ENCODE measurements at regions not wholly inside any gene's neighbourhood (a gene's known extent, or its start where the extent isn't known, plus 50 kb on each side); places are given as distances from the start of the nearest gene placed in this dataset.
"Not testable (repeated sequence)": the region's sequence is repeated elsewhere in the genome, so short reads cannot be mapped to it uniquely, and the experiment has no call there.

DNA sequence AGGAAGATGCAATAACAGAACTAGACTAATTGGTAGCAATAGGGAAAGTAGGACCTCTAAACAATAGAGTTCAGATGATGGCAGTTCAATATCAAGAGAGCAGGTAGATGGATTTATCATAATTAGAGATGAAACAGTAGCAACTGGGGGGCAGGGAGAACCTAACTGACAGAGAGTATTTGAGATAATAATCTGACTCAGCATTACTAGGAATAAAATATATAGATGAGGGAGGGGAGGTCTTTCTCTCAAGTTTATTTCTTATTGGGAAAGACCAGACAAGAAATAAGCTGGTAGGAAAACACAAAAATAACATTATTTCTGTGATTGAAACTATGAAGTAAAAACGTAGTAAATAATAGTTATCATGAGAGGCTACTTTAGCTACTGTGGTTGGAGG lies 1656.7 kb upstream of the B3GALT2 start:
- TF ChIP-seq, protein P1, sequence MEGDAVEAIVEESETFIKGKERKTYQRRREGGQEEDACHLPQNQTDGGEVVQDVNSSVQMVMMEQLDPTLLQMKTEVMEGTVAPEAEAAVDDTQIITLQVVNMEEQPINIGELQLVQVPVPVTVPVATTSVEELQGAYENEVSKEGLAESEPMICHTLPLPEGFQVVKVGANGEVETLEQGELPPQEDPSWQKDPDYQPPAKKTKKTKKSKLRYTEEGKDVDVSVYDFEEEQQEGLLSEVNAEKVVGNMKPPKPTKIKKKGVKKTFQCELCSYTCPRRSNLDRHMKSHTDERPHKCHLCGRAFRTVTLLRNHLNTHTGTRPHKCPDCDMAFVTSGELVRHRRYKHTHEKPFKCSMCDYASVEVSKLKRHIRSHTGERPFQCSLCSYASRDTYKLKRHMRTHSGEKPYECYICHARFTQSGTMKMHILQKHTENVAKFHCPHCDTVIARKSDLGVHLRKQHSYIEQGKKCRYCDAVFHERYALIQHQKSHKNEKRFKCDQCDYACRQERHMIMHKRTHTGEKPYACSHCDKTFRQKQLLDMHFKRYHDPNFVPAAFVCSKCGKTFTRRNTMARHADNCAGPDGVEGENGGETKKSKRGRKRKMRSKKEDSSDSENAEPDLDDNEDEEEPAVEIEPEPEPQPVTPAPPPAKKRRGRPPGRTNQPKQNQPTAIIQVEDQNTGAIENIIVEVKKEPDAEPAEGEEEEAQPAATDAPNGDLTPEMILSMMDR (IDR thresholded peaks at IDR 0.05; ENCODE audit: control insufficient read depth, insufficient read depth, low read depth, low read length, missing control alignments): no peak
- H3K4me3 ChIP-seq (ENCODE audit: control insufficient read depth, low read depth, low read length): no peak overlapping the region
- DNase-seq (ENCODE audit: low read depth): no peak

DNA sequence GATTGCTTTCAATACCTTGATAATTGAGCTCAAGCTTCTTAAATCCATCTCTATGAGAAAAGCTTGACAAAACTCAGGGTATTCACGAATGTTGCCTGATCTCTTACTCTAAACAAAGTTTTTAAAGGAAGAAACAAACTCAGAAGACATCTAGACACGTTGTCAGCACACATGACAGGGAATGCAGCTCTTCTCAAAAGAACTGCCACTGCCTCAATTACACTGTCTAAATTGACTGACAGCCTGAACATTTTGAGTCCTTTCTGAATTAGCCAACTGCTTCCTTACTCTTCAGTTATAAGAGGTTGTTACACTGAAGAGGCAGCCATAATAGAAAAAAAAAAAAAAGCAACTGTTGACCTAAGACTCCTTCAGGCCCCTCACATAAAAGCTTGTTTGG lies 1646.7 kb upstream of the B3GALT2 start:
- no peak overlapping the region for H3K4me3 ChIP-seq (ENCODE audit: control insufficient read depth, low read depth, low read length)
- no peak for DNase-seq (ENCODE audit: low read depth)
- TF ChIP-seq, protein P1 (IDR thresholded peaks at IDR 0.05; ENCODE audit: control insufficient read depth, insufficient read depth, low read depth, low read length, missing control alignments): no peak

DNA sequence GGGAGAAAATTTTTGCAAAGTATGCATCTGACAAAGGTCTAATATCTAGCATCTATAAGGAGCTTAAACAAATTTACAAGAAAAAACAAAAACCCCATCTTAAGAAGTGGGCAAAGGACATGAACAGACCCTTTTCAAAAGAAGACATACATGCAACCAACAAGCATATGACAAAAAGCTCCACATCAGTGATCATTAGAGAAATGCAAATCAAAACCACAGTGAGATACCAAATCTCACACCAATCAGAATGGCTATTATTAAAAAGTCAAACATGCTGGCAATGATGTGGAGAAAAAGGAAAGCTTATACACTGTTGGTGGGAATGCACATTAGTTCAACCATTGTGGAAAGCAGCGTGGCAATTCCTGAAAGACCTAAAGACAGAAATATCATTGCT lies 1645.2 kb upstream of the B3GALT2 start:
- not testable (repeated sequence) for DNase-seq (ENCODE audit: low read depth); H3K4me3 ChIP-seq (ENCODE audit: control insufficient read depth, low read depth, low read length)

DNA sequence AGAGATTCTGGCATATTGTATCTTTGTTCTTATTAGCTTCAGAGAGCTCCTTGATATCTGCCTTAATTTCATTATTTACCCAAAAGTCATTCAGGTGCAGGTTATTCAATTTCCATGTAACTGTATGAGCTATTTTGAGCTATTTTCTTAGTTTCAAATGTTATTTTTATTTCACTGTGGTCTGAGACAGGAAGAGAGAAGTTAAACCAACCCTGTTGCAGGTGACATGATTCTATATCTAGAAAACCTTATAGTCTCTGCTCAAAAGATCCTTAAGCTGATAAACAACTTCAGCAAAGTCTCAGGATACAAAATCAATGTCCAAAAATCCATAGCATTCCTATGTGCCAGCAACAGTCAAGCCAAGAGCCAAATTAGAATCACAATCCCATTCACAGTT lies 1644.0 kb upstream of the B3GALT2 start:
- no peak overlapping the region for H3K4me3 ChIP-seq (ENCODE audit: control insufficient read depth, low read depth, low read length)
- DNase-seq (ENCODE audit: low read depth): no peak
- TF ChIP-seq, protein P1 (IDR thresholded peaks at IDR 0.05; ENCODE audit: control insufficient read depth, insufficient read depth, low read depth, low read length, missing control alignments): no peak

DNA sequence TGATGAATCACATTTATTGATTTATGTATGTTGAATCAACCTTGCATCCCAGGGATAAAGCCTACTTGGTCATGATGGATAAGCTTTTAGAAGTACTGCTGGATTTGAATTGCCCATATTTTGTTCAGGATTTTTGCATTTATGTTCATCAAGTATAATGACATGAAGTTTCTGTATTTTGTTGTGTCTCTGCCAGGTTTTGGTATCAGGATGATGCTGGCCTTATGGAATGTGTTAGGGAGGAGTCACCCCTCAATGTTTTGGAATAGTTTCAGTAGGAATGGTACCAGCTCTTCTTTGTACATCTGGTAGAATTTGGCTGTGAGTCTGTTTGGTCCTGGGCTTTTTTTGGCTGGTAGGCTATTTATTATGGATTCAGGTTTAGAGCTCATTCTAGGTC lies 1643.1 kb upstream of the B3GALT2 start:
- TF ChIP-seq, protein P1 (IDR thresholded peaks at IDR 0.05; ENCODE audit: control insufficient read depth, insufficient read depth, low read depth, low read length, missing control alignments): no peak
- H3K4me3 ChIP-seq (ENCODE audit: control insufficient read depth, low read depth, low read length): no peak overlapping the region
- DNase-seq (ENCODE audit: low read depth): no peak

DNA sequence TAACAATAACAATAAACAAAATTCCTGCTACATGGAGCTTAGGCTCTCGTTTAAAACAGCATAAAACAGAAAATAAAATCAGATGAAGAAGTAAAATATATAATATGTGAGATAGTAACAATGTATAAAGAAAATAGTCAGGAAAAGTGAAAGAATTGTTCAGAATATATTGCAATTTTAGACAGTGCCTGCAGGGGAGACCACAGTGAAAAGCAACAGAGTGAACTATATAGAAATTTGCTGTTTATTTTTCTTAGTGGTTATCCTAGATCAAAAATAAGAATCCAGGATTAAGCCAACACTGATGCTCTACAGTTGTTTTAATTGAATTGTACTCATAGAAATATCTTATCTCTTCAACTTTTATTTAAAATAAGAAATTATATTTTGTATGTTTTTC lies 1639.0 kb upstream of the B3GALT2 start:
- TF ChIP-seq, protein P1 (IDR thresholded peaks at IDR 0.05; ENCODE audit: control insufficient read depth, insufficient read depth, low read depth, low read length, missing control alignments): no peak
- H3K4me3 ChIP-seq (ENCODE audit: control insufficient read depth, low read depth, low read length): no peak overlapping the region
- no peak for DNase-seq (ENCODE audit: low read depth)

DNA sequence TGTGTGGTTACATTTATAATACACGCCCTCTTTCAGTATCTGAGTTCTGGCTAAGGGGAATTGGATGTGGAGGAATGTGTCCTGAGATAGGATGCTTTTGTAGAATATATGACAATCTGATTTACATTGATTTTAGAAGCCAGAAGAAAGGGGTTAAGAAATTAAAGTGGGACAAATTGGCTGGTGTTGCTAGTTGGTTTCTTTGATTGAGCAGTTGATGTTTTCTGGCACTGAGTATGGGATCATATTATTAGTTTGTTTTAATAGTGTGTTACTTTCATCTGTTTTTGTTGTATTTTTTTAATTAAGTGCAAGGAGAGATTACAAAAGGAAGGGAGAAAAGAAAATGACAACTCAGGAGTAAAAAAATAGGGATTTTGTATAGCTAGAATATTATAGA lies 1634.7 kb upstream of the B3GALT2 start:
- no peak overlapping the region for H3K4me3 ChIP-seq (ENCODE audit: control insufficient read depth, low read depth, low read length)
- TF ChIP-seq, protein P1 (IDR thresholded peaks at IDR 0.05; ENCODE audit: control insufficient read depth, insufficient read depth, low read depth, low read length, missing control alignments): no peak
- DNase-seq (ENCODE audit: low read depth): no peak

Data from AG09309 (cell line).